SK-N-SH (cell line): ENCODE measurements at regions not wholly inside any gene's neighbourhood (a gene's known extent, or its start where the extent isn't known, plus 50 kb on each side); places are given as distances from the start of the nearest gene placed in this dataset.
A peak's percentile ranks its signal among the peaks of the same experiment; 100 is the strongest.

Experiments used
- CTCF ChIA-PET: fragments of 300-600, 350-600 bp; formaldehyde crosslinking; extraction: SDS; loops from one replicate; lab custom pipeline; 2021; lab: Yijun Ruan, JAX
- POLR2A ChIA-PET: fragments of 350-600 bp; sonication (Branson Sonifier 250); formaldehyde crosslinking; extraction: SDS; loops from one replicate; lab custom pipeline; 2020; ENCODE audit warnings: antibody characterized with exemption, inconsistent platforms; lab: Yijun Ruan, JAX
- DNase-seq: peaks from one replicate; pipeline ENCODE4 v3.0.0; 2012
- H2AFZ ChIP-seq: fragments of 200-600 bp; sonication (generic); 2 replicates; pipeline ENCODE4 v1.8.1; 2016; ENCODE audit warnings: antibody characterized with exemption, mild to moderate bottlenecking, low read depth
- H3F3A ChIP-seq: fragments of 200-600 bp; sonication (generic); replicated peaks from 2 replicates; pipeline ENCODE3; 2016; ENCODE audit warnings: antibody characterized with exemption, mild to moderate bottlenecking; ENCODE audit not compliant: insufficient read depth
- H3K27ac ChIP-seq, 2 experiments: fragments of 200-500 bp in 1 of 2; fragments of 200-600 bp in 1 of 2; sonication (Bioruptor generic) in 1 of 2; sonication (generic), shearing (Covaris generic) in 1 of 2; 2 replicates each; pipeline versions ENCODE4 v1.5.1 to v1.6.1; 2014 to 2016; ENCODE audit warnings: low read depth in 2 of 2, inconsistent platforms in 1 of 2, low read length in 1 of 2, mild to moderate bottlenecking in 1 of 2, mixed read lengths in 1 of 2
- H3K27me3 ChIP-seq: fragments of 200-600 bp; sonication (generic), shearing (Covaris generic); 2 replicates; pipeline ENCODE4 v1.6.1; 2016; ENCODE audit warnings: mixed run types; ENCODE audit not compliant: insufficient read depth
- H3K36me3 ChIP-seq, 2 experiments: fragments of 200-500 bp in 1 of 2; fragments of 200-600 bp in 1 of 2; sonication (Bioruptor generic) in 1 of 2; sonication (generic) in 1 of 2; replicated peaks in 1 of 2; 2 replicates each; pipeline versions ENCODE3 to v1.5.1; 2014 to 2016; ENCODE audit warnings: low read length in 1 of 2, mild to moderate bottlenecking in 1 of 2; ENCODE audit not compliant: insufficient read depth in 2 of 2, control insufficient read depth in 1 of 2
- H3K4me1 ChIP-seq, 2 experiments: fragments of 200-500 bp in 1 of 2; fragments of 200-600 bp in 1 of 2; sonication (Bioruptor generic) in 1 of 2; sonication (generic), shearing (Covaris generic) in 1 of 2; 2 replicates each; pipeline versions ENCODE4 v1.5.1 to v1.6.1; 2014 to 2016; ENCODE audit warnings: low read depth in 1 of 2, low read length in 1 of 2, mixed run types in 1 of 2; ENCODE audit not compliant: insufficient read depth in 2 of 2, control insufficient read depth in 1 of 2
- H3K4me2 ChIP-seq: fragments of 200-600 bp; sonication (generic), shearing (Covaris generic); 2 replicates; pipeline ENCODE4 v1.6.1; 2017; ENCODE audit warnings: mixed run types
- H3K4me3 ChIP-seq, 2 experiments: fragments of 200-500 bp in 1 of 2; fragments of 200-600 bp in 1 of 2; sonication (Bioruptor generic) in 1 of 2; sonication (generic), shearing (Covaris generic) in 1 of 2; 2 replicates each; pipeline versions ENCODE4 v1.5.1 to v1.8.1; 2014 to 2016; ENCODE audit warnings: low read depth in 2 of 2, inconsistent platforms in 1 of 2, low read length in 1 of 2, mild to moderate bottlenecking in 1 of 2, mixed read lengths in 1 of 2, moderate library complexity in 1 of 2
- H3K79me2 ChIP-seq: fragments of 200-600 bp; sonication (generic); 2 replicates; pipeline ENCODE4 v1.8.1; 2017; ENCODE audit warnings: mild to moderate bottlenecking; ENCODE audit not compliant: insufficient read depth
- H3K9ac ChIP-seq: fragments of 200-600 bp; sonication (generic); 2 replicates; pipeline ENCODE4 v1.6.1; 2017; ENCODE audit warnings: mixed run types
- H3K9me2 ChIP-seq: fragments of 200-600 bp; sonication (generic); 2 replicates; pipeline ENCODE4 v1.6.1; 2017; ENCODE audit warnings: mixed run types
- H3K9me3 ChIP-seq: fragments of 200-600 bp; sonication (generic); 2 replicates; pipeline ENCODE4 v1.6.1; 2017; ENCODE audit warnings: mixed run types, mild to moderate bottlenecking, moderate library complexity
- H4K20me1 ChIP-seq: fragments of 200-600 bp; sonication (generic); 2 replicates; pipeline ENCODE4 v1.6.1; 2017; ENCODE audit warnings: mild to moderate bottlenecking, mixed run types; ENCODE audit not compliant: insufficient read depth
- CHD2 ChIP-seq: fragments of 150-350 bp; IDR thresholded peaks from 2 replicates; pipeline ENCODE4 v1.6.1; 2018; ENCODE audit warnings: low read length; ENCODE audit not compliant: partially characterized antibody
- EP300 ChIP-seq, 2 experiments: IDR thresholded peaks; 2 replicates each; pipeline versions ENCODE4 v1.4.0 to v1.6.1; 2012; ENCODE audit warnings: borderline replicate concordance in 1 of 2, low read depth in 1 of 2, low read length in 1 of 2
- FOSL2 ChIP-seq: IDR thresholded peaks from 2 replicates; pipeline ENCODE4 v1.4.0; 2012; ENCODE audit warnings: low read depth, mild to moderate bottlenecking, moderate library complexity, borderline replicate concordance
- FOXM1 ChIP-seq: IDR thresholded peaks from 2 replicates; pipeline ENCODE4 v1.4.0; 2012; ENCODE audit warnings: low read depth, mild to moderate bottlenecking
- GABPA ChIP-seq: IDR thresholded peaks from 2 replicates; pipeline ENCODE4 v1.4.0; 2012; ENCODE audit warnings: low read depth, mild to moderate bottlenecking
- GATA2 ChIP-seq: sonication (generic); formaldehyde crosslinking; IDR thresholded peaks from 2 replicates; pipeline ENCODE4 v1.5.0; 2020; ENCODE audit warnings: mild to moderate bottlenecking, missing genetic modification reagents
- JUND ChIP-seq: IDR thresholded peaks from 2 replicates; pipeline ENCODE4 v1.4.0; 2012
- MEF2A ChIP-seq: IDR thresholded peaks from 2 replicates; pipeline ENCODE4 v1.4.0; 2012; ENCODE audit warnings: low read depth, borderline replicate concordance
- NFIC ChIP-seq: IDR thresholded peaks from 2 replicates; pipeline ENCODE4 v1.4.0; 2012; ENCODE audit warnings: borderline replicate concordance
- NRF1 ChIP-seq: IDR thresholded peaks from 2 replicates; pipeline ENCODE4 v1.6.1; 2012; ENCODE audit warnings: low read depth, mild to moderate bottlenecking, low read length
- SIN3A ChIP-seq: IDR thresholded peaks from 2 replicates; pipeline ENCODE4 v1.6.1; 2012; ENCODE audit warnings: low read depth, mild to moderate bottlenecking, low read length, moderate library complexity, borderline replicate concordance
- SMC3 ChIP-seq: IDR thresholded peaks from 2 replicates; pipeline ENCODE4 v1.6.1; 2012; ENCODE audit warnings: low read depth, low read length, improper control_type of control experiment
- TCF12 ChIP-seq: IDR thresholded peaks from 2 replicates; pipeline ENCODE4 v1.4.0; 2012
- USF1 ChIP-seq: IDR thresholded peaks from 2 replicates; pipeline ENCODE4 v1.4.0; 2012; ENCODE audit warnings: low read depth, borderline replicate concordance
- WGBS: methylation state at CpG from one replicate; pipeline ENCODE4 v1.1.6; 2017; ENCODE audit warnings: low lambda C conversion rate; 5-methylcytosine and 5-hydroxymethylcytosine counted together
- TF ChIP-seq, protein P1 (sequence below): fragments of 150-350 bp; IDR thresholded peaks from 2 replicates; pipeline ENCODE4 v1.6.1; 2016; ENCODE audit warnings: mild to moderate bottlenecking, low read depth, low read length
- TF ChIP-seq, protein P2 (sequence below): IDR thresholded peaks from 2 replicates; pipeline ENCODE4 v1.6.1; 2012; ENCODE audit warnings: mild to moderate bottlenecking, low read depth, low read length, moderate library complexity

- TF ChIP-seq, protein P1, sequence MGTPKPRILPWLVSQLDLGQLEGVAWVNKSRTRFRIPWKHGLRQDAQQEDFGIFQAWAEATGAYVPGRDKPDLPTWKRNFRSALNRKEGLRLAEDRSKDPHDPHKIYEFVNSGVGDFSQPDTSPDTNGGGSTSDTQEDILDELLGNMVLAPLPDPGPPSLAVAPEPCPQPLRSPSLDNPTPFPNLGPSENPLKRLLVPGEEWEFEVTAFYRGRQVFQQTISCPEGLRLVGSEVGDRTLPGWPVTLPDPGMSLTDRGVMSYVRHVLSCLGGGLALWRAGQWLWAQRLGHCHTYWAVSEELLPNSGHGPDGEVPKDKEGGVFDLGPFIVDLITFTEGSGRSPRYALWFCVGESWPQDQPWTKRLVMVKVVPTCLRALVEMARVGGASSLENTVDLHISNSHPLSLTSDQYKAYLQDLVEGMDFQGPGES = no peak
- no peak for TF ChIP-seq GABPA
- no peak for TF ChIP-seq JUND
- TF ChIP-seq, protein P2, sequence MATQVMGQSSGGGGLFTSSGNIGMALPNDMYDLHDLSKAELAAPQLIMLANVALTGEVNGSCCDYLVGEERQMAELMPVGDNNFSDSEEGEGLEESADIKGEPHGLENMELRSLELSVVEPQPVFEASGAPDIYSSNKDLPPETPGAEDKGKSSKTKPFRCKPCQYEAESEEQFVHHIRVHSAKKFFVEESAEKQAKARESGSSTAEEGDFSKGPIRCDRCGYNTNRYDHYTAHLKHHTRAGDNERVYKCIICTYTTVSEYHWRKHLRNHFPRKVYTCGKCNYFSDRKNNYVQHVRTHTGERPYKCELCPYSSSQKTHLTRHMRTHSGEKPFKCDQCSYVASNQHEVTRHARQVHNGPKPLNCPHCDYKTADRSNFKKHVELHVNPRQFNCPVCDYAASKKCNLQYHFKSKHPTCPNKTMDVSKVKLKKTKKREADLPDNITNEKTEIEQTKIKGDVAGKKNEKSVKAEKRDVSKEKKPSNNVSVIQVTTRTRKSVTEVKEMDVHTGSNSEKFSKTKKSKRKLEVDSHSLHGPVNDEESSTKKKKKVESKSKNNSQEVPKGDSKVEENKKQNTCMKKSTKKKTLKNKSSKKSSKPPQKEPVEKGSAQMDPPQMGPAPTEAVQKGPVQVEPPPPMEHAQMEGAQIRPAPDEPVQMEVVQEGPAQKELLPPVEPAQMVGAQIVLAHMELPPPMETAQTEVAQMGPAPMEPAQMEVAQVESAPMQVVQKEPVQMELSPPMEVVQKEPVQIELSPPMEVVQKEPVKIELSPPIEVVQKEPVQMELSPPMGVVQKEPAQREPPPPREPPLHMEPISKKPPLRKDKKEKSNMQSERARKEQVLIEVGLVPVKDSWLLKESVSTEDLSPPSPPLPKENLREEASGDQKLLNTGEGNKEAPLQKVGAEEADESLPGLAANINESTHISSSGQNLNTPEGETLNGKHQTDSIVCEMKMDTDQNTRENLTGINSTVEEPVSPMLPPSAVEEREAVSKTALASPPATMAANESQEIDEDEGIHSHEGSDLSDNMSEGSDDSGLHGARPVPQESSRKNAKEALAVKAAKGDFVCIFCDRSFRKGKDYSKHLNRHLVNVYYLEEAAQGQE = no peak
- no peak for TF ChIP-seq FOXM1
- no peak for TF ChIP-seq SMC3
- TF ChIP-seq NFIC = no peak
- TF ChIP-seq CHD2 = no peak
These were observed 83.7 kb downstream of the PRLHR start (continued) for GRCh38 chr10:118511711-118512110.

DNA sequence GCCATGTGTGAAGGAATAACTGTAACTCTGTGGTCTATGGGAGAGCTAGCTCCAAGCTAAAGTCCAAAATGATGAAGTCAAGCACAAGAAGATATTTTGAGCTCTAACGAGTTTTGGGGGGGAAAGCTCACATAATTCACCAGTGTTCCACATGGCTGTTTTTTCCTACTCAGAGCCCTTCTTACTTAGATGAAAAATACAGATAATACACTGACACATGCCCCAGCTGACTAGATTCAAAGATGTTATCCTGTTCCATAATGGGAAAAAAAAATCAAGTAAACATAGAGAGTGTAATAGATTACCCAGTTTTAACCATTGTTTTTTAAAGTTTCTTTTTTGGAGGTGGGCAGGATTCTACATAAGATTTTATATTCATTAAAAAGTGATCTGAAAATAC is 86.6 kb downstream of the PRLHR start:
- H3K4me3 ChIP-seq = no peak overlapping the region
- H3K79me2 ChIP-seq = no peaks in the 10 kb centered on the region
- CTCF ChIA-PET = no interaction called here
- POLR2A ChIA-PET = no interaction called here
- WGBS = 7% methylated on average over 1 of the region's 1 CpG
- no peak overlapping the region for H2AFZ ChIP-seq
- no peak overlapping the region for H3K4me2 ChIP-seq
- no peak overlapping the region for H3K27ac ChIP-seq
- no peaks in the 10 kb centered on the region for H4K20me1 ChIP-seq
- H3K9me3 ChIP-seq = no peaks in the 10 kb centered on the region
- DNase-seq = peak; percentile 37
- H3K4me1 ChIP-seq = peaks cover 0 to 2% of the 10 kb centered on the region in 2 experiments; a peak in 2 of 4 replicates
- peak in 1 of 2 experiments; percentile 14; a peak in 1 of 4 replicates for TF ChIP-seq EP300 (IDR thresholded peaks at IDR 0.05; ENCODE audit: borderline replicate concordance in 1 of 2, low read depth in 1 of 2, low read length in 1 of 2)
- TF ChIP-seq GABPA = no peak
- no peak for TF ChIP-seq SIN3A
- TF ChIP-seq TCF12 = 0 out of 2 replicates have a peak, but pooled peaks have one; percentile 20
- TF ChIP-seq MEF2A = no peak
- TF ChIP-seq FOSL2 = no peak
- TF ChIP-seq NRF1 = no peak
- peak; percentile 57; the same call in 1 of the 2 replicates for TF ChIP-seq GATA2 (CRISPR knock-in tag)
- TF ChIP-seq, protein P2 = no peak
- no peak for TF ChIP-seq USF1
- H3K27me3 ChIP-seq = no peaks in the 10 kb centered on the region
- H3K9me2 ChIP-seq = no peaks in the 10 kb centered on the region
- no peak overlapping the region for H3K9ac ChIP-seq
- no peaks in the 10 kb centered on the region for H3K36me3 ChIP-seq
- no peaks in the 10 kb centered on the region for H3F3A ChIP-seq
